GM10847 (cell line): ENCODE measurements at regions not wholly inside any gene's neighbourhood (a gene's known extent, or its start where the extent isn't known, plus 50 kb on each side); places are given as distances from the start of the nearest gene placed in this dataset.

Experiments used
- POLR2A ChIP-seq: IDR thresholded peaks from 2 replicates; pipeline ENCODE4 v1.6.1; 2011; ENCODE audit not compliant: insufficient read length; ENCODE audit errors: extremely low read depth

GRCh38 chr3:46146548-46146947, 61.6 kb downstream of the CCR1 start:
- TF ChIP-seq POLR2A = no peak

- no peak for TF ChIP-seq POLR2A
Measured at GRCh38 chr3:46146021-46146420, 62.1 kb downstream of the CCR1 start.

GRCh38 chr3:46145147-46145546, 63.0 kb downstream of the CCR1 start:
- no peak for TF ChIP-seq POLR2A

- no peak for TF ChIP-seq POLR2A
Measured at GRCh38 chr3:46143951-46144473, 64.1 kb downstream of the CCR1 start.

- no peak for TF ChIP-seq POLR2A
Measured at GRCh38 chr3:46141813-46142212, 66.3 kb downstream of the CCR1 start.

- TF ChIP-seq POLR2A = no peak
Measured at GRCh38 chr3:46138581-46138980, 69.5 kb downstream of the CCR1 start.

- TF ChIP-seq POLR2A = no peak
Measured at GRCh38 chr3:46135475-46135874, 72.6 kb downstream of the CCR1 start.

- no peak for TF ChIP-seq POLR2A
Measured at GRCh38 chr3:46133285-46133684, 74.8 kb downstream of the CCR1 start.

GRCh38 chr3:46132565-46132964, 75.5 kb downstream of the CCR1 start:
- TF ChIP-seq POLR2A = no peak

GRCh38 chr3:46131884-46132450, 76.1 kb downstream of the CCR1 start:
- no peak for TF ChIP-seq POLR2A

- no peak for TF ChIP-seq POLR2A
Measured at GRCh38 chr3:46130631-46131310, 77.3 kb downstream of the CCR1 start.

- TF ChIP-seq POLR2A = no peak
Measured at GRCh38 chr3:46129588-46130272, 78.4 kb downstream of the CCR1 start.

GRCh38 chr3:46127503-46127902, 80.6 kb downstream of the CCR1 start:
- no peak for TF ChIP-seq POLR2A

- no peak for TF ChIP-seq POLR2A
Measured at GRCh38 chr3:46124216-46125177, 83.6 kb downstream of the CCR1 start.

- no peak for TF ChIP-seq POLR2A
Measured at GRCh38 chr3:46123646-46124045, 84.5 kb downstream of the CCR1 start.
